K562 (cell line): ENCODE measurements at regions not wholly inside any gene's neighbourhood (a gene's known extent, or its start where the extent isn't known, plus 50 kb on each side); places are given as distances from the start of the nearest gene placed in this dataset.

ENCODE experiments used
- ATAC-seq: fragments of 200-7000 bp; cut with Tn5 transposase; 3 replicates; pipeline ENCODE4 v1.9.1; 2020; ENCODE audit warnings: moderate library complexity
- BruUV-seq: library from RNA; stranded (reverse); fragments of 400-500 nt; replicated peaks from 2 replicates; lab custom pipeline; 2021; lab: Mats Ljungman, UMichigan
- CTCF ChIA-PET: fragments of 300-600 bp; formaldehyde crosslinking; extraction: SDS; loops from one replicate; lab custom pipeline; 2021; ENCODE audit warnings: low intra/inter-chr PET ratio; lab: Yijun Ruan, JAX
- POLR2A ChIA-PET: fragments of 300-600, 350-650 bp; sonication (Branson Sonifier 250); formaldehyde crosslinking; extraction: SDS; loops from one replicate; lab custom pipeline; 2021; ENCODE audit warnings: antibody characterized with exemption, inconsistent platforms; lab: Yijun Ruan, JAX
- DNase-seq, 4 experiments: peaks; one replicate each; pipeline versions ENCODE4 v3.0.0 to v3.0.0-alpha.2; 2011 to 2018; ENCODE audit warnings: low spot score in 3 of 4, mixed read lengths in 3 of 4; ENCODE audit errors: extremely low read depth in 1 of 4
- FAIRE-seq: peaks from 2 replicates; lab custom pipeline; 2011; peaks lifted over from hg19 to GRCh38; lab: Jason Lieb, UNC
- H2AFZ ChIP-seq: 2 replicates; pipeline ENCODE4 v1.6.0; 2011; ENCODE audit warnings: low read depth, low read length, control low read depth, inconsistent platforms
- H3K27ac ChIP-seq: fragments of 200-600 bp; 3 replicates; pipeline ENCODE4 v1.8.0; 2011; ENCODE audit warnings: low read depth, mild to moderate bottlenecking, control low read depth, inconsistent platforms, low read length, moderate library complexity, mixed read lengths; ENCODE audit errors: extremely low read depth
- H3K27me3 ChIP-seq, 2 experiments: fragments of 300-600 bp in 1 of 2; 2 replicates in 1 of 2; 3 replicates in 1 of 2; pipeline versions ENCODE4 v1.6.0 to v1.8.0; 2011; ENCODE audit warnings: inconsistent platforms in 2 of 2, low read length in 2 of 2, mild to moderate bottlenecking in 1 of 2, mixed read lengths in 1 of 2, moderate library complexity in 1 of 2; ENCODE audit not compliant: control insufficient read depth in 2 of 2, insufficient read depth in 2 of 2
- H3K36me3 ChIP-seq: fragments of 300-600 bp; 3 replicates; pipeline ENCODE4 v1.8.0; 2011; ENCODE audit warnings: mild to moderate bottlenecking, low read length, inconsistent platforms; ENCODE audit not compliant: control insufficient read depth, insufficient read depth
- H3K4me1 ChIP-seq, 2 experiments: fragments of 200-600 bp in 1 of 2; replicated peaks in 1 of 2; 2 replicates in 1 of 2; 3 replicates in 1 of 2; pipeline versions ENCODE4 v1.5.1 to v1.8.0; 2011; ENCODE audit warnings: inconsistent platforms in 2 of 2, low read length in 2 of 2, mild to moderate bottlenecking in 1 of 2, mixed read lengths in 1 of 2, moderate library complexity in 1 of 2; ENCODE audit not compliant: control insufficient read depth in 2 of 2, insufficient read depth in 2 of 2
- H3K4me2 ChIP-seq: 2 replicates; pipeline ENCODE4 v1.6.1; 2011; ENCODE audit warnings: low read length, control low read depth, inconsistent platforms, mixed read lengths; ENCODE audit not compliant: insufficient read depth
- H3K4me3 ChIP-seq: fragments of 200-600 bp; sonication (generic), shearing (Covaris generic); 2 replicates; pipeline ENCODE4 v1.5.1; 2016; ENCODE audit warnings: control low read depth, inconsistent platforms
- H3K79me2 ChIP-seq: fragments of 200-600 bp; 3 replicates; pipeline ENCODE4 v1.8.0; 2011; ENCODE audit warnings: low read length, inconsistent platforms; ENCODE audit not compliant: control insufficient read depth, insufficient read depth
- H3K9ac ChIP-seq, 2 experiments: 2 replicates each; pipeline versions ENCODE4 v1.6.0 to v1.6.1; 2011; ENCODE audit warnings: low read depth in 2 of 2, low read length in 2 of 2, control low read depth in 1 of 2, inconsistent platforms in 1 of 2, mild to moderate bottlenecking in 1 of 2, mixed read lengths in 1 of 2; ENCODE audit not compliant: insufficient read depth in 1 of 2
- H3K9me1 ChIP-seq: one replicate; pipeline ENCODE4 v1.6.0; 2011; ENCODE audit warnings: inconsistent platforms, mild to moderate bottlenecking, low read length, moderate library complexity; ENCODE audit not compliant: control insufficient read depth, insufficient read depth
- H3K9me3 ChIP-seq: replicated peaks from 2 replicates; pipeline ENCODE4 v1.5.1; 2011; ENCODE audit warnings: low read depth, low read length, inconsistent platforms; ENCODE audit not compliant: control insufficient read depth, insufficient read depth
- H4K20me1 ChIP-seq: replicated peaks from 2 replicates; pipeline ENCODE4 v1.6.1; 2011; ENCODE audit warnings: low read length, inconsistent platforms, mixed read lengths; ENCODE audit not compliant: control insufficient read depth, insufficient read depth
- HDAC1 ChIP-seq, 2 experiments: fragments of 450-650 bp; IDR thresholded peaks; 2 replicates each; pipeline ENCODE4 v1.6.1; 2016 to 2017; ENCODE audit warnings: inconsistent platforms in 1 of 2, mild to moderate bottlenecking in 1 of 2, moderate library complexity in 1 of 2
- RB1 ChIP-seq: fragments of 450-650 bp; IDR thresholded peaks from 2 replicates; pipeline ENCODE4 v1.6.1; 2017; ENCODE audit warnings: low read depth, mild to moderate bottlenecking
- RBM25 ChIP-seq: fragments of 200-400 bp; formaldehyde crosslinking; IDR thresholded peaks from 2 replicates; pipeline ENCODE4 v1.6.1; 2018; ENCODE audit warnings: low read length, low read depth, moderate library complexity; ENCODE audit not compliant: severe bottlenecking
- WGBS: fragments of 100-300 bp; shearing (Covaris generic); methylation state at CpG from one replicate; pipeline ENCODE4 v1.1.6; 2016; ENCODE audit warnings: low coverage, mixed read lengths; ENCODE audit not compliant: insufficient coverage; ENCODE audit errors: missing lambda C conversion rate; 5-methylcytosine and 5-hydroxymethylcytosine counted together
- in situ Hi-C: fragments of 300-500 bp; cut with MboI; formaldehyde crosslinking; loops from 4 replicates; pipeline ENCODE4 v1.15.0; 2018; ENCODE audit warnings: inconsistent platforms, mixed read lengths
- intact Hi-C: fragments of 100-400 bp; cut with micrococcal nuclease; formaldehyde crosslinking; loops from 2 replicates; pipeline ENCODE4 v1.14.2; 2022
- TF ChIP-seq, protein P1 (sequence below): fragments of 250-450 bp; sonication (Bioruptor Pico); IDR thresholded peaks from 2 replicates; pipeline ENCODE4 v1.4.0; 2020

DNA sequence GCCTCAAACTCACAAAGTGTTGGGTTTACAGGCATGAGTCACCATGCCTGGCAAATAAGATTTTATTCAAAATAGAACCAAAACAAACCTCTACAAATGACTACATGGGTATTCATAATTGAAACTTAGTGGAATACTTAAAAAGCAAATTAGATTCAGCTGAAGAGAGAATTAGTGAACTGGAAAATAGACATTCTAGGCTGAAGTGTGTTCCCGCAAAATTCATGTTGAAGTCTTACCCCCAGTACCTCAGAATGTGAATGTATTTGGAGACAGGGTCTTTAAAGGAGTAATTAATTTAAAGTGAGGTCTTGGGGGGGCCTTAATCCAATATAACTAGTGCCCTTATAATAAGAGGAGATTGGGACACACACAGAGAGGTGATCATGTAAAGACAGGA is 88.5 kb upstream of the OTOS start:
- intact Hi-C loops, result no loop called here
- Histone ChIP-seq H3K36me3 (no peaks in the 10 kb centered on the region), H3K4me2 (no peak overlapping the region), H3K4me3 (no peak overlapping the region), H2AFZ (no peak overlapping the region)
- no peak for ATAC-seq
- in situ Hi-C loops, result no loop called here
- DNase-seq, result no peak
- POLR2A ChIA-PET, result no interaction called here
- peak; percentile 32 for TF ChIP-seq RBM25
- TF ChIP-seq, protein P1, sequence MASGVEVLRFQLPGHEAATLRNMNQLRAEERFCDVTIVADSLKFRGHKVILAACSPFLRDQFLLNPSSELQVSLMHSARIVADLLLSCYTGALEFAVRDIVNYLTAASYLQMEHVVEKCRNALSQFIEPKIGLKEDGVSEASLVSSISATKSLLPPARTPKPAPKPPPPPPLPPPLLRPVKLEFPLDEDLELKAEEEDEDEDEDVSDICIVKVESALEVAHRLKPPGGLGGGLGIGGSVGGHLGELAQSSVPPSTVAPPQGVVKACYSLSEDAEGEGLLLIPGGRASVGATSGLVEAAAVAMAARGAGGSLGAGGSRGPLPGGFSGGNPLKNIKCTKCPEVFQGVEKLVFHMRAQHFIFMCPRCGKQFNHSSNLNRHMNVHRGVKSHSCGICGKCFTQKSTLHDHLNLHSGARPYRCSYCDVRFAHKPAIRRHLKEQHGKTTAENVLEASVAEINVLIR (CRISPR knock-in tag), result no peak
- TF ChIP-seq RB1, result no peak
- no peak for TF ChIP-seq HDAC1 (IDR thresholded peaks at IDR 0.05)
- TF ChIP-seq, all 486 proteins: peak for 1
- 0% methylated on average over 1 of the region's 1 CpG for WGBS
- H4K20me1 ChIP-seq, result no peaks in the 10 kb centered on the region
- H3K9ac ChIP-seq, result no peak overlapping the region
- no peaks in the 10 kb centered on the region for H3K79me2 ChIP-seq
- H3K4me1 ChIP-seq, result peaks cover 0 to 11% of the 10 kb centered on the region in 2 experiments; a peak in 3 of 5 replicates
- BruUV-seq, result no TSS peak
- no peak for FAIRE-seq
- no peaks in the 10 kb centered on the region; the same call in 1 of the 2 replicates for H3K9me3 ChIP-seq
- no peak overlapping the region for H3K27ac ChIP-seq
- no peaks in the 10 kb centered on the region for H3K9me1 ChIP-seq
- H3K27me3 ChIP-seq, result peaks cover 0 to 20% of the 10 kb centered on the region in 2 experiments; a peak in 2 of 5 replicates
- CTCF ChIA-PET, result no interaction called here
